Neural cell (in vitro differentiated cells): ENCODE measurements at regions not wholly inside any gene's neighbourhood (a gene's known extent, or its start where the extent isn't known, plus 50 kb on each side); places are given as distances from the start of the nearest gene placed in this dataset.

Source experiments
- H2AFZ ChIP-seq: fragments of 200-600, 300-800 bp; sonication (generic), shearing (Covaris generic); 2 replicates; pipeline ENCODE4 v1.6.0; 2014; ENCODE audit warnings: low read depth, mild to moderate bottlenecking, antibody characterized with exemption, low read length, moderate library complexity
- H3F3A ChIP-seq: fragments of 200-600 bp; shearing (Covaris generic); 2 replicates; pipeline ENCODE4 v1.6.1; 2016; ENCODE audit warnings: mild to moderate bottlenecking, moderate library complexity, mixed read lengths, antibody characterized with exemption, low read length; ENCODE audit not compliant: insufficient read depth, poor library complexity, severe bottlenecking
- H3K27ac ChIP-seq: fragments of 200-600, 300-800 bp; sonication (generic), shearing (Covaris generic); 2 replicates; pipeline ENCODE4 v1.5.1; 2014; ENCODE audit warnings: mild to moderate bottlenecking, low read length, moderate library complexity
- H3K27me3 ChIP-seq: fragments of 300-800, 200-600 bp; sonication (generic), shearing (Covaris generic); 2 replicates; pipeline ENCODE4 v1.6.0; 2014; ENCODE audit warnings: mild to moderate bottlenecking, low read depth, low read length, moderate library complexity; ENCODE audit not compliant: insufficient read depth
- H3K36me3 ChIP-seq: fragments of 300-800, 200-600 bp; sonication (generic), shearing (Covaris generic); 2 replicates; pipeline ENCODE4 v1.5.1; 2014; ENCODE audit warnings: mild to moderate bottlenecking, antibody characterized with exemption, low read length, moderate library complexity; ENCODE audit not compliant: insufficient read depth
- H3K4me2 ChIP-seq: fragments of 300-800, 200-600 bp; sonication (generic), shearing (Covaris generic); 2 replicates; pipeline ENCODE4 v1.6.0; 2014; ENCODE audit warnings: mild to moderate bottlenecking, low read length
- H3K4me3 ChIP-seq: fragments of 300-800, 200-600 bp; sonication (generic), shearing (Covaris generic); 2 replicates; pipeline ENCODE4 v1.5.1; 2014; ENCODE audit warnings: mild to moderate bottlenecking, low read length, moderate library complexity
- H3K79me2 ChIP-seq: fragments of 200-600 bp; shearing (Covaris generic); replicated peaks from 2 replicates; pipeline ENCODE4 v1.6.0; 2014; ENCODE audit warnings: mild to moderate bottlenecking, low read length, moderate library complexity; ENCODE audit not compliant: insufficient read depth
- H3K9ac ChIP-seq: fragments of 300-800, 200-600 bp; sonication (generic), shearing (Covaris generic); 2 replicates; pipeline ENCODE4 v1.6.1; 2016; ENCODE audit warnings: mild to moderate bottlenecking, low read length, mixed read lengths
- H3K9me2 ChIP-seq: fragments of 200-600 bp; shearing (Covaris generic); 2 replicates; pipeline ENCODE4 v1.6.1; 2016; ENCODE audit warnings: mild to moderate bottlenecking, low read length, mixed read lengths; ENCODE audit not compliant: insufficient read depth
- H3K9me3 ChIP-seq: fragments of 200-600, 300-800 bp; sonication (generic), shearing (Covaris generic); 2 replicates; pipeline ENCODE4 v1.6.1; 2016; ENCODE audit warnings: mild to moderate bottlenecking, mixed run types, low read length, moderate library complexity, mixed read lengths
- H4K20me1 ChIP-seq: fragments of 200-600 bp; shearing (Covaris generic); 2 replicates; pipeline ENCODE4 v1.6.1; 2016; ENCODE audit warnings: mild to moderate bottlenecking, mixed run types; ENCODE audit not compliant: insufficient read depth
- EP300 ChIP-seq: fragments of 450-650 bp; conservative IDR thresholded peaks from 2 replicates; pipeline ENCODE4 v1.6.1; 2014; ENCODE audit warnings: antibody characterized with exemption, mild to moderate bottlenecking, moderate library complexity; ENCODE audit not compliant: poor library complexity, severe bottlenecking
- EZH2 ChIP-seq: fragments of 200-600, 300-800 bp; shearing (Covaris generic), sonication (generic); IDR thresholded peaks from 2 replicates; pipeline ENCODE4 v1.6.1; 2014; ENCODE audit warnings: antibody characterized with exemption, low read length, borderline replicate concordance, mild to moderate bottlenecking; ENCODE audit not compliant: insufficient read depth, poor library complexity, severe bottlenecking
- MXI1 ChIP-seq: fragments of 450-650 bp; conservative IDR thresholded peaks from 2 replicates; pipeline ENCODE4 v1.6.1; 2014; ENCODE audit warnings: antibody characterized with exemption, mild to moderate bottlenecking; ENCODE audit not compliant: poor library complexity, severe bottlenecking
- POLR2AphosphoS5 ChIP-seq: IDR thresholded peaks from 2 replicates; pipeline ENCODE4 v1.6.1; 2012
- RAD21 ChIP-seq: fragments of 450-650 bp; conservative IDR thresholded peaks from 2 replicates; pipeline ENCODE4 v1.6.1; 2014; ENCODE audit warnings: antibody characterized with exemption, mild to moderate bottlenecking, moderate library complexity
- SMC3 ChIP-seq: fragments of 450-650 bp; conservative IDR thresholded peaks from 2 replicates; pipeline ENCODE4 v1.6.1; 2014; ENCODE audit warnings: antibody characterized with exemption, mild to moderate bottlenecking, moderate library complexity; ENCODE audit not compliant: poor library complexity
- TAF1 ChIP-seq: IDR thresholded peaks from 2 replicates; pipeline ENCODE4 v1.6.1; 2012; ENCODE audit warnings: low read depth
- TF ChIP-seq, protein P1 (sequence below): IDR thresholded peaks from 2 replicates; pipeline ENCODE4 v1.6.1; 2012; ENCODE audit warnings: borderline replicate concordance
- TF ChIP-seq, protein P2 (sequence below): fragments of 450-650 bp; IDR thresholded peaks from 2 replicates; pipeline ENCODE4 v1.5.1; 2014; ENCODE audit warnings: antibody characterized with exemption, mild to moderate bottlenecking, moderate library complexity; ENCODE audit not compliant: poor library complexity, severe bottlenecking

DNA sequence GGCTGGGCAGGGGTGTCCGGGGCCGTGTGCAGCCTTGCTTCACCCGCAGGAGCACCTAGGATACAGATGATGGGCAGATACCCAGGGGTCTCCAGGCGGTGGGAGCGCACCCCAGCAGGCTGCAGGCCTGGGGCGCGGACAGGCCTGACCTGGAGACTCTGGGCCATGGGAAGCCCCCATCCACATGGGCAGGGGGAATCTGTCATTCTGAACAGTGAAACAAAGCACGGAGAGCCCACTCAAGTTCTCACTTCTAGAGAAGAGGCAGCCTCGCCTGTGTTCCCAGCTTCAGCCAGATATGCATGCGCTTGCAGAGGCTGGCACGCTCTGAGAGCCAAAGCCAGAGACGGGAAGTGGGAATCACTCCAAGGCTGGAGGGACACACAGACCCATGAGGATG lies 333.1 kb downstream of the BRD1 start:
- no peaks in the 10 kb centered on the region for H3K36me3 ChIP-seq
- H3K9ac ChIP-seq: no peak overlapping the region
- no peaks in the 10 kb centered on the region for H3K9me3 ChIP-seq
- TF ChIP-seq, protein P1, sequence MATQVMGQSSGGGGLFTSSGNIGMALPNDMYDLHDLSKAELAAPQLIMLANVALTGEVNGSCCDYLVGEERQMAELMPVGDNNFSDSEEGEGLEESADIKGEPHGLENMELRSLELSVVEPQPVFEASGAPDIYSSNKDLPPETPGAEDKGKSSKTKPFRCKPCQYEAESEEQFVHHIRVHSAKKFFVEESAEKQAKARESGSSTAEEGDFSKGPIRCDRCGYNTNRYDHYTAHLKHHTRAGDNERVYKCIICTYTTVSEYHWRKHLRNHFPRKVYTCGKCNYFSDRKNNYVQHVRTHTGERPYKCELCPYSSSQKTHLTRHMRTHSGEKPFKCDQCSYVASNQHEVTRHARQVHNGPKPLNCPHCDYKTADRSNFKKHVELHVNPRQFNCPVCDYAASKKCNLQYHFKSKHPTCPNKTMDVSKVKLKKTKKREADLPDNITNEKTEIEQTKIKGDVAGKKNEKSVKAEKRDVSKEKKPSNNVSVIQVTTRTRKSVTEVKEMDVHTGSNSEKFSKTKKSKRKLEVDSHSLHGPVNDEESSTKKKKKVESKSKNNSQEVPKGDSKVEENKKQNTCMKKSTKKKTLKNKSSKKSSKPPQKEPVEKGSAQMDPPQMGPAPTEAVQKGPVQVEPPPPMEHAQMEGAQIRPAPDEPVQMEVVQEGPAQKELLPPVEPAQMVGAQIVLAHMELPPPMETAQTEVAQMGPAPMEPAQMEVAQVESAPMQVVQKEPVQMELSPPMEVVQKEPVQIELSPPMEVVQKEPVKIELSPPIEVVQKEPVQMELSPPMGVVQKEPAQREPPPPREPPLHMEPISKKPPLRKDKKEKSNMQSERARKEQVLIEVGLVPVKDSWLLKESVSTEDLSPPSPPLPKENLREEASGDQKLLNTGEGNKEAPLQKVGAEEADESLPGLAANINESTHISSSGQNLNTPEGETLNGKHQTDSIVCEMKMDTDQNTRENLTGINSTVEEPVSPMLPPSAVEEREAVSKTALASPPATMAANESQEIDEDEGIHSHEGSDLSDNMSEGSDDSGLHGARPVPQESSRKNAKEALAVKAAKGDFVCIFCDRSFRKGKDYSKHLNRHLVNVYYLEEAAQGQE: no peak
- TF ChIP-seq EZH2 (no peak), TAF1 (no peak), RAD21 (no peak), MXI1 (no peak), EP300 (no peak), POLR2AphosphoS5 (no peak), SMC3 (no peak)
- TF ChIP-seq, protein P2, sequence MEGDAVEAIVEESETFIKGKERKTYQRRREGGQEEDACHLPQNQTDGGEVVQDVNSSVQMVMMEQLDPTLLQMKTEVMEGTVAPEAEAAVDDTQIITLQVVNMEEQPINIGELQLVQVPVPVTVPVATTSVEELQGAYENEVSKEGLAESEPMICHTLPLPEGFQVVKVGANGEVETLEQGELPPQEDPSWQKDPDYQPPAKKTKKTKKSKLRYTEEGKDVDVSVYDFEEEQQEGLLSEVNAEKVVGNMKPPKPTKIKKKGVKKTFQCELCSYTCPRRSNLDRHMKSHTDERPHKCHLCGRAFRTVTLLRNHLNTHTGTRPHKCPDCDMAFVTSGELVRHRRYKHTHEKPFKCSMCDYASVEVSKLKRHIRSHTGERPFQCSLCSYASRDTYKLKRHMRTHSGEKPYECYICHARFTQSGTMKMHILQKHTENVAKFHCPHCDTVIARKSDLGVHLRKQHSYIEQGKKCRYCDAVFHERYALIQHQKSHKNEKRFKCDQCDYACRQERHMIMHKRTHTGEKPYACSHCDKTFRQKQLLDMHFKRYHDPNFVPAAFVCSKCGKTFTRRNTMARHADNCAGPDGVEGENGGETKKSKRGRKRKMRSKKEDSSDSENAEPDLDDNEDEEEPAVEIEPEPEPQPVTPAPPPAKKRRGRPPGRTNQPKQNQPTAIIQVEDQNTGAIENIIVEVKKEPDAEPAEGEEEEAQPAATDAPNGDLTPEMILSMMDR: no peak
- no peaks in the 10 kb centered on the region for H3K27me3 ChIP-seq
- H3F3A ChIP-seq: no peaks in the 10 kb centered on the region
- no peaks in the 10 kb centered on the region for H3K9me2 ChIP-seq
- H4K20me1 ChIP-seq: no peaks in the 10 kb centered on the region
- H3K27ac ChIP-seq: no peak overlapping the region
- no peaks in the 10 kb centered on the region for H3K79me2 ChIP-seq
- H3K4me3 ChIP-seq: no peak overlapping the region
- H2AFZ ChIP-seq: no peak overlapping the region
- no peak overlapping the region for H3K4me2 ChIP-seq

DNA sequence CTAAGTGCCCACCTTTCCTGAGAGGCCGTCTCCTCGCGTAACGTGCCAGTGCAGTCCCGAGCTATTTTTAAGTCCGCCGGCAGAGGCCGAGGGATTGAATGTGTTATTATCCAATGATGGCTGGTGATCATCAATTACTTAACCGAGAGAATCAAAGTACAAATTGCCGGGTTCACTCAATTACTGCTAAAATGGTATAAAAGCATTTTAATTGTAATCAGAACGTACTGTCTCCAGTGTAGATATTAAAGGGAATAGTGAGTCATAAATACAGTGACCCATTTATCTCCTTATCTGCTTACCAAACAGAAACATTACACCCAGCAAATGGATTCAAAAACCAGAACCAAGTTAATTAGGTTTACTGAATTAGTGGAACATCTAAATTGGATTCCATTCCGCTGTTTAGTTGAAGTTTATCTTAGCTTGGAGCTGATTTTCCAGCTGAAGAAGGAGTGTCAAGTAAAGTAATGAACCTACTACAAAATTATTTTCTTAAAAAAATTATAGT lies 334.9 kb downstream of the BRD1 start:
- Histone ChIP-seq H3K36me3 (no peaks in the 10 kb centered on the region), H3K4me2 (no peak overlapping the region)

More for the DNA sequence above, 334.9 kb downstream of the BRD1 start:
- H3K9me3 ChIP-seq: no peaks in the 10 kb centered on the region
- H3K79me2 ChIP-seq: no peaks in the 10 kb centered on the region
- TF ChIP-seq SMC3 (no peak), EP300 (no peak), POLR2AphosphoS5 (no peak), TAF1 (no peak), RAD21 (no peak), EZH2 (no peak), MXI1 (no peak)
- TF ChIP-seq, protein P1: no peak
- TF ChIP-seq, protein P2: no peak
- no peaks in the 10 kb centered on the region for H3K27me3 ChIP-seq
- no peaks in the 10 kb centered on the region for H4K20me1 ChIP-seq
- H2AFZ ChIP-seq: no peak overlapping the region
- H3K27ac ChIP-seq: no peak overlapping the region
- H3F3A ChIP-seq: no peaks in the 10 kb centered on the region
- no peak overlapping the region for H3K9ac ChIP-seq
- no peak overlapping the region for H3K4me3 ChIP-seq
- no peaks in the 10 kb centered on the region for H3K9me2 ChIP-seq
